ENCODE measurements at regions not wholly inside any gene's neighbourhood (a gene's known extent, or its start where the extent isn't known, plus 50 kb on each side); places are given as distances from the start of the nearest gene placed in this dataset.

- Histone ChIP-seq H4K20me1 (ENCODE audit: insufficient read depth, poor library complexity, severe bottlenecking) (no peaks in the 10 kb centered on the region), H3K9me2 (replicated peaks; ENCODE audit: insufficient read depth) (no peaks in the 10 kb centered on the region), H3K27me3 (no peaks in the 10 kb centered on the region), H3K9me3 (ENCODE audit: low read depth) (no peaks in the 10 kb centered on the region), H3K79me2 (no peaks in the 10 kb centered on the region), H3K4me3 (no peak overlapping the region), H3K4me2 (peak overlapping the region; percentile 15), H3K4me1 (ENCODE audit: insufficient read depth) (no peaks in the 10 kb centered on the region), H2AFZ (no peak overlapping the region), H3K27ac (peak overlapping the region; percentile 41), H3K36me3 (replicated peaks; ENCODE audit: insufficient read depth, low read depth) (no peaks in the 10 kb centered on the region)
- no peak for DNase-seq (ENCODE audit: low spot score)
- TF ChIP-seq CTCF (IDR thresholded peaks at IDR 0.05; ENCODE audit: poor library complexity) (no peak), EZH2 (IDR thresholded peaks at IDR 0.05; ENCODE audit: borderline replicate concordance) (no peak), EZH2phosphoT487 (IDR thresholded peaks at IDR 0.05; ENCODE audit: low read depth, severe bottlenecking, unreplicated experiment) (no peak)
- 37% methylated on average over 8 of the region's 8 CpGs for WGBS (ENCODE audit: low lambda C conversion rate, missing lambda C conversion rate)
Observed at GRCh38 chr3:72082186-72082715, 297.3 kb upstream of the PROK2 start.

- Histone ChIP-seq H3K4me3 (no peak overlapping the region), H3K36me3 (replicated peaks; ENCODE audit: insufficient read depth, low read depth) (no peaks in the 10 kb centered on the region), H3K9me2 (replicated peaks; ENCODE audit: insufficient read depth) (no peaks in the 10 kb centered on the region), H3K27ac (peak overlapping the region; percentile 5), H3K27me3 (no peaks in the 10 kb centered on the region), H2AFZ (no peak overlapping the region), H3K4me1 (ENCODE audit: insufficient read depth) (no peaks in the 10 kb centered on the region), H4K20me1 (ENCODE audit: insufficient read depth, poor library complexity, severe bottlenecking) (no peaks in the 10 kb centered on the region), H3K9me3 (ENCODE audit: low read depth) (no peaks in the 10 kb centered on the region), H3K4me2 (no peak overlapping the region), H3K79me2 (no peaks in the 10 kb centered on the region)
- no peak for DNase-seq (ENCODE audit: low spot score)
- WGBS (ENCODE audit: low lambda C conversion rate, missing lambda C conversion rate): 85% methylated on average over 6 of the region's 6 CpGs
- TF ChIP-seq EZH2phosphoT487 (IDR thresholded peaks at IDR 0.05; ENCODE audit: low read depth, severe bottlenecking, unreplicated experiment): no peak
- TF ChIP-seq CTCF (IDR thresholded peaks at IDR 0.05; ENCODE audit: poor library complexity): no peak
- TF ChIP-seq EZH2 (IDR thresholded peaks at IDR 0.05; ENCODE audit: borderline replicate concordance): no peak
Observed at GRCh38 chr3:72081471-72082185, 296.7 kb upstream of the PROK2 start.

DNA sequence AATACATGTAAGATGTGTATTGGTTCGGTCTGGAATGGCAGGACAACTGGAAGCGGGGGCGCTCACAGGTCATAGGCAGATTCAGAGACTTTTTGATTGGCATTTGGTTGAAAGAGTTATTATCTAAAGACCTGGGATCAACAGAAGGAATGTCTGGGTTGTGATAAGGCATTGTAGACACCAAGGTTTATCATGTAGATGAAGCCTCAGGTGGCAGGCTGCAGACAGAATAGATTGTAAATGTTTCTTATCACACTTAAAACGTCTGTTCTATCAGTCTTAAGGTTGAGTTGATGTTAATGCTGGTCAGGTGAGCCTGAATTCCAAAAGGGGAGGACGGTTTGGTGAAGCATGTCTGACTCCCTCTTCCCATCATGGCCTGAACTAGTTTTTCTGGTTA lies 295.9 kb upstream of the PROK2 start:
- H3K36me3 ChIP-seq (replicated peaks; ENCODE audit: insufficient read depth, low read depth): no peaks in the 10 kb centered on the region
- H3K9me3 ChIP-seq (ENCODE audit: low read depth): no peaks in the 10 kb centered on the region
- no peak overlapping the region for H3K27ac ChIP-seq
- WGBS (ENCODE audit: low lambda C conversion rate, missing lambda C conversion rate): 60% methylated on average over 5 of the region's 5 CpGs
- TF ChIP-seq EZH2 (IDR thresholded peaks at IDR 0.05; ENCODE audit: borderline replicate concordance): no peak
- no peak for TF ChIP-seq CTCF (IDR thresholded peaks at IDR 0.05; ENCODE audit: poor library complexity)
- TF ChIP-seq EZH2phosphoT487 (IDR thresholded peaks at IDR 0.05; ENCODE audit: low read depth, severe bottlenecking, unreplicated experiment): no peak
- H3K9me2 ChIP-seq (replicated peaks; ENCODE audit: insufficient read depth): no peaks in the 10 kb centered on the region
- H2AFZ ChIP-seq: no peak overlapping the region
- no peaks in the 10 kb centered on the region for H3K79me2 ChIP-seq
- no peak overlapping the region for H3K4me2 ChIP-seq
- no peaks in the 10 kb centered on the region for H3K27me3 ChIP-seq
- H3K4me1 ChIP-seq (ENCODE audit: insufficient read depth): no peaks in the 10 kb centered on the region
- H3K4me3 ChIP-seq: no peak overlapping the region
- no peak for DNase-seq (ENCODE audit: low spot score)
- H4K20me1 ChIP-seq (ENCODE audit: insufficient read depth, poor library complexity, severe bottlenecking): no peaks in the 10 kb centered on the region

Data from hepatocyte (in vitro differentiated cells).